GM12892 (cell line): ENCODE measurements at regions not wholly inside any gene's neighbourhood (a gene's known extent, or its start where the extent isn't known, plus 50 kb on each side); places are given as distances from the start of the nearest gene placed in this dataset.

ENCODE experiments used
- POLR2A ChIP-seq: IDR thresholded peaks from 2 replicates; pipeline ENCODE4 v1.6.1; 2011; ENCODE audit warnings: low read depth, low read length, control low read depth
- POLR2AphosphoS5 ChIP-seq: IDR thresholded peaks from 2 replicates; pipeline ENCODE4 v1.6.1; 2011; ENCODE audit warnings: low read depth, low read length, control low read depth
- TAF1 ChIP-seq: IDR thresholded peaks from 2 replicates; pipeline ENCODE4 v1.6.1; 2011; ENCODE audit warnings: low read depth, mild to moderate bottlenecking, control low read depth, low read length, borderline replicate concordance

DNA sequence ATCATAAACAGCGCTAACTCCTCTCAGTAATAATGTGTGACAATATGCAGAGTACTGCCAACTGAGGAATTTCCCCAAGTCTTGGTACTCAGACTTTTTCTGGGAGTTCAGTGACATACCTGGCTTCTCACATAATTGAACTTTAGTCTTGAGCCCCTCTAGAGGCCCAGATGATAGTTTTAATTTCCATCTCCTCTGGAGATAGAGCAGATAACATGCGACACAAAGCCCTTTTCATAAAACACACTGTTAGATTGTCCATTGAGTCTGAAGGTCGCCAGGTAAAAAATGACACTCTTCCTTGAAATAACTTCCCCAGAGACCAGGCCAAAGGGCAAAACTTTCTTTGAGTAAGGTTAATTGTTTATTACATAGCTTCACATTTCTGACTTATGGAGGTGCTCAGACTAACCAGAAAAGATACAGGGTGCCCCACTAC is 476.0 kb downstream of the RASEF start:
- TF ChIP-seq POLR2A = no peak
- TF ChIP-seq TAF1 = no peak
- no peak for TF ChIP-seq POLR2AphosphoS5
